SK-N-MC (cell line): ENCODE measurements at regions not wholly inside any gene's neighbourhood (a gene's known extent, or its start where the extent isn't known, plus 50 kb on each side); places are given as distances from the start of the nearest gene placed in this dataset.

ENCODE experiments used
- EZH2 ChIP-seq: fragments of 200-600 bp; sonication (generic); IDR thresholded peaks from one replicate; pipeline ENCODE4 v1.6.1; 2017; ENCODE audit warnings: antibody characterized with exemption
- FOXP2 ChIP-seq: optimal IDR thresholded peaks from 2 replicates; pipeline ENCODE3; 2011; ENCODE audit warnings: mild to moderate bottlenecking, moderate library complexity; ENCODE audit not compliant: insufficient read depth; ENCODE audit errors: extremely low read length, control extremely low read depth
- POLR2AphosphoS5 ChIP-seq: IDR thresholded peaks from 2 replicates; pipeline ENCODE4 v1.6.1; 2012; ENCODE audit warnings: mild to moderate bottlenecking, low read depth, low read length, borderline replicate concordance

DNA sequence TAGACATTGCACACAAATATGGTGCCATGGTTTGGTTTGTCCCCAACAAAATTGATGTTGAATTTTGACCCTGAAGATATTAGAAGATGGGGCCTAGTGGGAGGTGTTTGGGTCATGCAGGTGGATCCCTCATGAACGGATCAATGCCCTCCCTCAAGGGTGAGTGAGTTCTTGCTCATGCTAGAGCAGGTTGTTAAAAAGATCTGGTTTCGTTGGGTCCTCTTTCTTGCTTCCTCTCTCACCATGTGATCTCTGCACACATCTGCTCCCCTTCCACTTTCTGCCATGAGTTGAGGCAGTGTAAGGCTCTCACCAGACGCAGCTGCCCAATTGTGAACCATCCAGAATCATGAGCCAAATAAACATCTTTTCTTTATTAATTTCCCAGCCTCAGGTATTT, 87.8 kb upstream of the MDFIC2 start:
- TF ChIP-seq EZH2 (no peak), POLR2AphosphoS5 (no peak), FOXP2 (no peak)
